C4-2B (cell line): ENCODE measurements at regions not wholly inside any gene's neighbourhood (a gene's known extent, or its start where the extent isn't known, plus 50 kb on each side); places are given as distances from the start of the nearest gene placed in this dataset.

Source experiments
- CTCF ChIP-seq: fragments of 450-650 bp; conservative IDR thresholded peaks from 2 replicates; pipeline ENCODE4 v1.5.1; 2017; ENCODE audit warnings: mild to moderate bottlenecking
- ZFX ChIP-seq: fragments of 450-650 bp; IDR thresholded peaks from 2 replicates; pipeline ENCODE4 v1.6.1; 2017

- no peak for TF ChIP-seq CTCF
- TF ChIP-seq ZFX, result no peak
Observed at GRCh38 chr16:54425068-54425467, 138.5 kb upstream of the IRX3 start.
